ENCODE measurements at regions not wholly inside any gene's neighbourhood (a gene's known extent, or its start where the extent isn't known, plus 50 kb on each side); places are given as distances from the start of the nearest gene placed in this dataset.

GRCh38 chr4:170336238-170336775 is 246.6 kb upstream of the AADAT start:
- TF ChIP-seq REST (IDR thresholded peaks at IDR 0.05; ENCODE audit: borderline replicate concordance) (no peak), POLR2AphosphoS5 (IDR thresholded peaks at IDR 0.05) (no peak), EP300 (conservative IDR thresholded peaks at IDR 0.05; ENCODE audit: poor library complexity, severe bottlenecking) (no peak), EZH2 (IDR thresholded peaks at IDR 0.05; ENCODE audit: borderline replicate concordance, insufficient read depth, low read length, poor library complexity, severe bottlenecking) (no peak), TAF1 (IDR thresholded peaks at IDR 0.05; ENCODE audit: low read depth) (no peak), MXI1 (conservative IDR thresholded peaks at IDR 0.05; ENCODE audit: poor library complexity, severe bottlenecking) (no peak), SMC3 (conservative IDR thresholded peaks at IDR 0.05; ENCODE audit: poor library complexity) (no peak), RAD21 (conservative IDR thresholded peaks at IDR 0.05) (no peak)
- TF ChIP-seq, protein P1, sequence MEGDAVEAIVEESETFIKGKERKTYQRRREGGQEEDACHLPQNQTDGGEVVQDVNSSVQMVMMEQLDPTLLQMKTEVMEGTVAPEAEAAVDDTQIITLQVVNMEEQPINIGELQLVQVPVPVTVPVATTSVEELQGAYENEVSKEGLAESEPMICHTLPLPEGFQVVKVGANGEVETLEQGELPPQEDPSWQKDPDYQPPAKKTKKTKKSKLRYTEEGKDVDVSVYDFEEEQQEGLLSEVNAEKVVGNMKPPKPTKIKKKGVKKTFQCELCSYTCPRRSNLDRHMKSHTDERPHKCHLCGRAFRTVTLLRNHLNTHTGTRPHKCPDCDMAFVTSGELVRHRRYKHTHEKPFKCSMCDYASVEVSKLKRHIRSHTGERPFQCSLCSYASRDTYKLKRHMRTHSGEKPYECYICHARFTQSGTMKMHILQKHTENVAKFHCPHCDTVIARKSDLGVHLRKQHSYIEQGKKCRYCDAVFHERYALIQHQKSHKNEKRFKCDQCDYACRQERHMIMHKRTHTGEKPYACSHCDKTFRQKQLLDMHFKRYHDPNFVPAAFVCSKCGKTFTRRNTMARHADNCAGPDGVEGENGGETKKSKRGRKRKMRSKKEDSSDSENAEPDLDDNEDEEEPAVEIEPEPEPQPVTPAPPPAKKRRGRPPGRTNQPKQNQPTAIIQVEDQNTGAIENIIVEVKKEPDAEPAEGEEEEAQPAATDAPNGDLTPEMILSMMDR (IDR thresholded peaks at IDR 0.05; ENCODE audit: poor library complexity, severe bottlenecking), result no peak

DNA sequence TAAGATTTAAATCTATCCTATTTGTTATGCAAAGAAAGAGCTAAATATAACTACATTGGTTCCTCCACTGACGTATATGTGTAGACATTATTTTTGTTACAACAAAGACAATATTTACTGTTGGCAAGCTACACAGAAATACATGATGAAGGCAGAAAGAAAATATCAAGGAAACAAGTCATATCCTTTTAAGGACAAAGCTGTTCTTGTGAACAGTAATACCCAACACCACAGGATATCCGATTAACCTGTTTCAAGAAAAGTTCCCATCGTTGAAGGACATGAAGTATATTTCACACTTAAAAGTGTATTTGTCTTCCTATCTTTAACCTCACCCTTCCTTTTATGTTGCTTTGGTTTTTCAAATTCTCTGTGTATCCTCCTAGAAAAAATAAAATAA is 235.8 kb upstream of the AADAT start:
- Histone ChIP-seq H4K20me1 (ENCODE audit: insufficient read depth) (no peaks in the 10 kb centered on the region), H3K9me3 (ENCODE audit: low read length) (no peaks in the 10 kb centered on the region), H3K9ac (ENCODE audit: low read length) (no peak overlapping the region), H3K4me2 (ENCODE audit: low read length) (no peak overlapping the region), H3F3A (ENCODE audit: insufficient read depth, low read length, poor library complexity, severe bottlenecking) (no peaks in the 10 kb centered on the region), H3K27me3 (ENCODE audit: insufficient read depth, low read depth, low read length) (no peaks in the 10 kb centered on the region), H2AFZ (ENCODE audit: low read depth, low read length) (no peak overlapping the region), H3K9me2 (ENCODE audit: insufficient read depth, low read length) (no peaks in the 10 kb centered on the region), H3K36me3 (ENCODE audit: insufficient read depth, low read length) (no peaks in the 10 kb centered on the region), H3K79me2 (replicated peaks; ENCODE audit: insufficient read depth, low read length) (no peaks in the 10 kb centered on the region), H3K27ac (ENCODE audit: low read length) (no peak overlapping the region), H3K4me3 (ENCODE audit: low read length) (no peak overlapping the region)
- TF ChIP-seq, protein P1 (IDR thresholded peaks at IDR 0.05; ENCODE audit: poor library complexity, severe bottlenecking), result no peak
- TF ChIP-seq MXI1 (conservative IDR thresholded peaks at IDR 0.05; ENCODE audit: poor library complexity, severe bottlenecking), result no peak
- TF ChIP-seq EZH2 (IDR thresholded peaks at IDR 0.05; ENCODE audit: borderline replicate concordance, insufficient read depth, low read length, poor library complexity, severe bottlenecking), result no peak
- no peak for TF ChIP-seq SMC3 (conservative IDR thresholded peaks at IDR 0.05; ENCODE audit: poor library complexity)
- no peak for TF ChIP-seq REST (IDR thresholded peaks at IDR 0.05; ENCODE audit: borderline replicate concordance)
- TF ChIP-seq POLR2AphosphoS5 (IDR thresholded peaks at IDR 0.05), result no peak
- no peak for TF ChIP-seq TAF1 (IDR thresholded peaks at IDR 0.05; ENCODE audit: low read depth)
- TF ChIP-seq EP300 (conservative IDR thresholded peaks at IDR 0.05; ENCODE audit: poor library complexity, severe bottlenecking), result no peak
- TF ChIP-seq RAD21 (conservative IDR thresholded peaks at IDR 0.05), result no peak

More at GRCh38 chr4:170336238-170336775, 246.6 kb upstream of the AADAT start:
- Histone ChIP-seq H3K9me3 (ENCODE audit: low read length) (no peaks in the 10 kb centered on the region), H3K4me2 (ENCODE audit: low read length) (no peak overlapping the region), H3K9me2 (ENCODE audit: insufficient read depth, low read length) (no peaks in the 10 kb centered on the region), H3K9ac (ENCODE audit: low read length) (no peak overlapping the region), H3K79me2 (replicated peaks; ENCODE audit: insufficient read depth, low read length) (no peaks in the 10 kb centered on the region), H3K4me3 (ENCODE audit: low read length) (no peak overlapping the region), H2AFZ (ENCODE audit: low read depth, low read length) (no peak overlapping the region), H3K36me3 (ENCODE audit: insufficient read depth, low read length) (no peaks in the 10 kb centered on the region), H3K27me3 (ENCODE audit: insufficient read depth, low read depth, low read length) (no peaks in the 10 kb centered on the region), H3F3A (ENCODE audit: insufficient read depth, low read length, poor library complexity, severe bottlenecking) (no peaks in the 10 kb centered on the region), H4K20me1 (ENCODE audit: insufficient read depth) (no peaks in the 10 kb centered on the region), H3K27ac (ENCODE audit: low read length) (no peak overlapping the region)
